ENCODE measurements at regions not wholly inside any gene's neighbourhood (a gene's known extent, or its start where the extent isn't known, plus 50 kb on each side); places are given as distances from the start of the nearest gene placed in this dataset.

GRCh38 chr2:224190936-224191270, 151.8 kb upstream of the SERPINE2 start:
- TF ChIP-seq, protein P1, sequence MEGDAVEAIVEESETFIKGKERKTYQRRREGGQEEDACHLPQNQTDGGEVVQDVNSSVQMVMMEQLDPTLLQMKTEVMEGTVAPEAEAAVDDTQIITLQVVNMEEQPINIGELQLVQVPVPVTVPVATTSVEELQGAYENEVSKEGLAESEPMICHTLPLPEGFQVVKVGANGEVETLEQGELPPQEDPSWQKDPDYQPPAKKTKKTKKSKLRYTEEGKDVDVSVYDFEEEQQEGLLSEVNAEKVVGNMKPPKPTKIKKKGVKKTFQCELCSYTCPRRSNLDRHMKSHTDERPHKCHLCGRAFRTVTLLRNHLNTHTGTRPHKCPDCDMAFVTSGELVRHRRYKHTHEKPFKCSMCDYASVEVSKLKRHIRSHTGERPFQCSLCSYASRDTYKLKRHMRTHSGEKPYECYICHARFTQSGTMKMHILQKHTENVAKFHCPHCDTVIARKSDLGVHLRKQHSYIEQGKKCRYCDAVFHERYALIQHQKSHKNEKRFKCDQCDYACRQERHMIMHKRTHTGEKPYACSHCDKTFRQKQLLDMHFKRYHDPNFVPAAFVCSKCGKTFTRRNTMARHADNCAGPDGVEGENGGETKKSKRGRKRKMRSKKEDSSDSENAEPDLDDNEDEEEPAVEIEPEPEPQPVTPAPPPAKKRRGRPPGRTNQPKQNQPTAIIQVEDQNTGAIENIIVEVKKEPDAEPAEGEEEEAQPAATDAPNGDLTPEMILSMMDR (conservative IDR thresholded peaks at IDR 0.05; ENCODE audit: low read length), result no peak
- no peak for TF ChIP-seq EZH2phosphoT487 (IDR thresholded peaks at IDR 0.05; ENCODE audit: borderline replicate concordance, low read depth, low read length)

Data from OCI-LY7 (cell line).